ENCODE measurements at regions not wholly inside any gene's neighbourhood (a gene's known extent, or its start where the extent isn't known, plus 50 kb on each side); places are given as distances from the start of the nearest gene placed in this dataset.

- Histone ChIP-seq H4K12ac (ENCODE audit: low read depth, low read length) (no peak overlapping the region), H3K27ac (ENCODE audit: low read depth, low read length) (no peak overlapping the region), H4K91ac (ENCODE audit: low read depth, low read length) (no peak overlapping the region), H2BK120ac (ENCODE audit: insufficient read depth, low read length, poor library complexity) (no peak overlapping the region), H2AK5ac (ENCODE audit: low read length) (no peak overlapping the region), H3K9me3 (ENCODE audit: insufficient read depth, low read depth, low read length) (no peaks in the 10 kb centered on the region), H3K23ac (ENCODE audit: low read length) (no peak overlapping the region), H2BK5ac (ENCODE audit: low read depth, low read length, poor library complexity) (no peak overlapping the region), H3K36me3 (ENCODE audit: control insufficient read depth in 1 of 2, insufficient read depth in 2 of 2, low read length in 2 of 2) (no peaks in the 10 kb centered on the region), H3K4me2 (ENCODE audit: low read length) (no peak overlapping the region), H2AFZ (ENCODE audit: insufficient read depth, low read length, poor library complexity) (no peak overlapping the region), H3K4ac (ENCODE audit: low read depth, low read length) (no peak overlapping the region), H3K4me1 (ENCODE audit: control insufficient read depth in 1 of 2, insufficient read depth in 2 of 2, low read length in 2 of 2) (no peaks in the 10 kb centered on the region), H3K27me3 (ENCODE audit: insufficient read depth, low read length) (no peaks in the 10 kb centered on the region), H3K4me3 (ENCODE audit: low read depth, low read length) (no peak overlapping the region), H3K9ac (ENCODE audit: low read length) (no peak overlapping the region), H3K18ac (ENCODE audit: low read length) (no peak overlapping the region), H3K14ac (ENCODE audit: low read length) (no peak overlapping the region), H3K79me1 (ENCODE audit: low read length) (no peaks in the 10 kb centered on the region), H3K79me2 (ENCODE audit: control insufficient read depth, insufficient read depth, low read length, poor library complexity) (no peaks in the 10 kb centered on the region), H4K8ac (ENCODE audit: low read depth, low read length) (no peak overlapping the region), H2BK12ac (ENCODE audit: low read length) (no peak overlapping the region)
- no CpG with 5 or more reads among the region's 1 CpG for whole genome bisulfite sequencing (ENCODE audit: extremely low coverage, insufficient coverage, insufficient read length)
- DNase-seq = no peak
Observed at GRCh38 chr15:47561102-47561501, 156.2 kb upstream of the SEMA6D start.

- Histone ChIP-seq H3K4me3 (ENCODE audit: low read depth, low read length) (no peak overlapping the region), H3K79me2 (ENCODE audit: control insufficient read depth, insufficient read depth, low read length, poor library complexity) (no peaks in the 10 kb centered on the region), H4K91ac (ENCODE audit: low read depth, low read length) (no peak overlapping the region), H4K12ac (ENCODE audit: low read depth, low read length) (no peak overlapping the region), H3K27ac (ENCODE audit: low read depth, low read length) (no peak overlapping the region), H3K9ac (ENCODE audit: low read length) (no peak overlapping the region), H3K14ac (ENCODE audit: low read length) (no peak overlapping the region), H3K79me1 (ENCODE audit: low read length) (no peaks in the 10 kb centered on the region), H2AK5ac (ENCODE audit: low read length) (no peak overlapping the region), H3K9me3 (ENCODE audit: insufficient read depth, low read depth, low read length) (no peaks in the 10 kb centered on the region), H3K4me2 (ENCODE audit: low read length) (no peak overlapping the region), H3K23ac (ENCODE audit: low read length) (no peak overlapping the region), H2BK5ac (ENCODE audit: low read depth, low read length, poor library complexity) (no peak overlapping the region), H3K18ac (ENCODE audit: low read length) (no peak overlapping the region), H2BK12ac (ENCODE audit: low read length) (no peak overlapping the region), H3K27me3 (ENCODE audit: insufficient read depth, low read length) (no peaks in the 10 kb centered on the region), H2BK120ac (ENCODE audit: insufficient read depth, low read length, poor library complexity) (no peak overlapping the region), H3K4ac (ENCODE audit: low read depth, low read length) (no peak overlapping the region), H4K8ac (ENCODE audit: low read depth, low read length) (no peak overlapping the region), H3K4me1 (ENCODE audit: control insufficient read depth in 1 of 2, insufficient read depth in 2 of 2, low read length in 2 of 2) (no peaks in the 10 kb centered on the region), H3K36me3 (ENCODE audit: control insufficient read depth in 1 of 2, insufficient read depth in 2 of 2, low read length in 2 of 2) (no peaks in the 10 kb centered on the region), H2AFZ (ENCODE audit: insufficient read depth, low read length, poor library complexity) (no peak overlapping the region)
- no CpG with 5 or more reads among the region's 3 CpGs for WGBS (ENCODE audit: extremely low coverage, insufficient coverage, insufficient read length)
- DNase-seq = no peak
Observed at GRCh38 chr15:47565949-47566348, 151.4 kb upstream of the SEMA6D start.

- H3K9me3 ChIP-seq (ENCODE audit: insufficient read depth, low read depth, low read length) = no peaks in the 10 kb centered on the region
- no peaks in the 10 kb centered on the region for H3K36me3 ChIP-seq (ENCODE audit: control insufficient read depth in 1 of 2, insufficient read depth in 2 of 2, low read length in 2 of 2)
- H2BK120ac ChIP-seq (ENCODE audit: insufficient read depth, low read length, poor library complexity) = no peak overlapping the region
- H3K79me1 ChIP-seq (ENCODE audit: low read length) = no peaks in the 10 kb centered on the region
- H3K4ac ChIP-seq (ENCODE audit: low read depth, low read length) = no peak overlapping the region
- no peak overlapping the region for H3K27ac ChIP-seq (ENCODE audit: low read depth, low read length)
- no peak overlapping the region for H2AFZ ChIP-seq (ENCODE audit: insufficient read depth, low read length, poor library complexity)
- no peak overlapping the region for H4K12ac ChIP-seq (ENCODE audit: low read depth, low read length)
- H3K18ac ChIP-seq (ENCODE audit: low read length) = no peak overlapping the region
- H3K9ac ChIP-seq (ENCODE audit: low read length) = no peak overlapping the region
- H2BK12ac ChIP-seq (ENCODE audit: low read length) = no peak overlapping the region
- no peak for DNase-seq
- no peak overlapping the region for H3K14ac ChIP-seq (ENCODE audit: low read length)
- H3K23ac ChIP-seq (ENCODE audit: low read length) = no peak overlapping the region
- H3K27me3 ChIP-seq (ENCODE audit: insufficient read depth, low read length) = no peaks in the 10 kb centered on the region
- H3K79me2 ChIP-seq (ENCODE audit: control insufficient read depth, insufficient read depth, low read length, poor library complexity) = no peaks in the 10 kb centered on the region
- H3K4me2 ChIP-seq (ENCODE audit: low read length) = no peak overlapping the region
- H3K4me1 ChIP-seq (ENCODE audit: control insufficient read depth in 1 of 2, insufficient read depth in 2 of 2, low read length in 2 of 2) = no peaks in the 10 kb centered on the region
- H4K8ac ChIP-seq (ENCODE audit: low read depth, low read length) = no peak overlapping the region
- no peak overlapping the region for H2AK5ac ChIP-seq (ENCODE audit: low read length)
- H4K91ac ChIP-seq (ENCODE audit: low read depth, low read length) = no peak overlapping the region
- no peak overlapping the region for H2BK5ac ChIP-seq (ENCODE audit: low read depth, low read length, poor library complexity)
- WGBS (ENCODE audit: extremely low coverage, insufficient coverage, insufficient read length) = no CpG with 5 or more reads among the region's 6 CpGs
- no peak overlapping the region for H3K4me3 ChIP-seq (ENCODE audit: low read depth, low read length)
Observed at GRCh38 chr15:47566610-47567009, 150.7 kb upstream of the SEMA6D start.

- Histone ChIP-seq H3K79me1 (ENCODE audit: low read length) (no peaks in the 10 kb centered on the region), H3K23ac (ENCODE audit: low read length) (no peak overlapping the region), H4K91ac (ENCODE audit: low read depth, low read length) (no peak overlapping the region), H3K36me3 (ENCODE audit: control insufficient read depth in 1 of 2, insufficient read depth in 2 of 2, low read length in 2 of 2) (no peaks in the 10 kb centered on the region), H3K4me2 (ENCODE audit: low read length) (no peak overlapping the region), H3K18ac (ENCODE audit: low read length) (no peak overlapping the region), H2BK12ac (ENCODE audit: low read length) (no peak overlapping the region), H3K4ac (ENCODE audit: low read depth, low read length) (no peak overlapping the region), H3K27ac (ENCODE audit: low read depth, low read length) (no peak overlapping the region), H3K4me3 (ENCODE audit: low read depth, low read length) (no peak overlapping the region), H3K9me3 (ENCODE audit: insufficient read depth, low read depth, low read length) (no peaks in the 10 kb centered on the region), H3K79me2 (ENCODE audit: control insufficient read depth, insufficient read depth, low read length, poor library complexity) (no peaks in the 10 kb centered on the region), H4K8ac (ENCODE audit: low read depth, low read length) (no peak overlapping the region), H4K12ac (ENCODE audit: low read depth, low read length) (no peak overlapping the region), H3K14ac (ENCODE audit: low read length) (no peak overlapping the region), H2AFZ (ENCODE audit: insufficient read depth, low read length, poor library complexity) (no peak overlapping the region), H2BK5ac (ENCODE audit: low read depth, low read length, poor library complexity) (no peak overlapping the region), H2BK120ac (ENCODE audit: insufficient read depth, low read length, poor library complexity) (no peak overlapping the region), H3K27me3 (ENCODE audit: insufficient read depth, low read length) (no peaks in the 10 kb centered on the region), H3K9ac (ENCODE audit: low read length) (no peak overlapping the region), H3K4me1 (ENCODE audit: control insufficient read depth in 1 of 2, insufficient read depth in 2 of 2, low read length in 2 of 2) (no peaks in the 10 kb centered on the region), H2AK5ac (ENCODE audit: low read length) (no peak overlapping the region)
- no CpG with 5 or more reads among the region's 2 CpGs for WGBS (ENCODE audit: extremely low coverage, insufficient coverage, insufficient read length)
- DNase-seq = no peak
Observed at GRCh38 chr15:47568030-47568429, 149.3 kb upstream of the SEMA6D start.
